ENCODE measurements at regions not wholly inside any gene's neighbourhood (a gene's known extent, or its start where the extent isn't known, plus 50 kb on each side); places are given as distances from the start of the nearest gene placed in this dataset.

- Histone ChIP-seq H3K27ac (no peak overlapping the region), H3K9me3 (no peaks in the 10 kb centered on the region), H3K27me3 (no peaks in the 10 kb centered on the region), H3K36me3 (no peaks in the 10 kb centered on the region), H3K4me3 (no peak overlapping the region), H3K4me1 (no peaks in the 10 kb centered on the region)
- DNase-seq, result no peak
- no peak for TF ChIP-seq CTCF (IDR thresholded peaks at IDR 0.05)
- intact Hi-C loops (cut with DNase I), result no loop called here
- no peak for ATAC-seq
Observed at GRCh38 chr2:147396890-147397289, 447.9 kb upstream of the ACVR2A start.

- Histone ChIP-seq H3K27me3 (no peaks in the 10 kb centered on the region), H3K9me3 (no peaks in the 10 kb centered on the region), H3K4me1 (no peaks in the 10 kb centered on the region), H3K4me3 (no peak overlapping the region), H3K27ac (no peak overlapping the region), H3K36me3 (no peaks in the 10 kb centered on the region)
- intact Hi-C loops (cut with DNase I), result no loop called here
- ATAC-seq (no peak), DNase-seq (no peak)
- TF ChIP-seq CTCF (IDR thresholded peaks at IDR 0.05), result no peak
Observed at GRCh38 chr2:147394179-147394790, 450.5 kb upstream of the ACVR2A start.

GRCh38 chr2:147392180-147392579 lies 452.6 kb upstream of the ACVR2A start:
- no peak for TF ChIP-seq CTCF (IDR thresholded peaks at IDR 0.05)
- Histone ChIP-seq H3K36me3 (no peaks in the 10 kb centered on the region), H3K4me3 (no peak overlapping the region), H3K27ac (no peak overlapping the region), H3K9me3 (no peaks in the 10 kb centered on the region), H3K4me1 (no peaks in the 10 kb centered on the region), H3K27me3 (no peaks in the 10 kb centered on the region)
- intact Hi-C loops (cut with DNase I), result no loop called here
- DNase-seq (no peak), ATAC-seq (no peak)

GRCh38 chr2:147390475-147390874 lies 454.4 kb upstream of the ACVR2A start:
- no peak for TF ChIP-seq CTCF (IDR thresholded peaks at IDR 0.05)
- intact Hi-C loops (cut with DNase I), result no loop called here
- no peak for DNase-seq

GRCh38 chr2:147389218-147389617 lies 455.6 kb upstream of the ACVR2A start:
- Histone ChIP-seq H3K4me1 (no peaks in the 10 kb centered on the region), H3K4me3 (no peak overlapping the region), H3K9me3 (no peaks in the 10 kb centered on the region), H3K36me3 (no peaks in the 10 kb centered on the region), H3K27me3 (no peaks in the 10 kb centered on the region), H3K27ac (no peak overlapping the region)
- ATAC-seq (peak; percentile 83), DNase-seq (peak in 1 of 4 donors; percentile 32)
- TF ChIP-seq CTCF (IDR thresholded peaks at IDR 0.05), result no peak
- intact Hi-C loops (cut with DNase I), result no loop called here

More at GRCh38 chr2:147390475-147390874, 454.4 kb upstream of the ACVR2A start:
- H3K4me1 ChIP-seq, result no peaks in the 10 kb centered on the region
- H3K9me3 ChIP-seq, result no peaks in the 10 kb centered on the region
- no peaks in the 10 kb centered on the region for H3K27me3 ChIP-seq
- H3K4me3 ChIP-seq, result no peak overlapping the region
- H3K27ac ChIP-seq, result no peak overlapping the region
- no peaks in the 10 kb centered on the region for H3K36me3 ChIP-seq
- no peak for ATAC-seq

Data from left lung (tissue), 4 donors.